Esophagus squamous epithelium (tissue), 5 donors: ENCODE measurements at regions not wholly inside any gene's neighbourhood (a gene's known extent, or its start where the extent isn't known, plus 50 kb on each side); places are given as distances from the start of the nearest gene placed in this dataset.

Source experiments
- DNase-seq: peaks from one replicate; lab custom pipeline; 2025; lab: John Stamatoyannopoulos, UW
- H3K27ac ChIP-seq, 4 donors: fragments of 200-600 bp; sonication (generic); one replicate each; pipeline ENCODE4 v1.5.1; 2016 to 2019; ENCODE audit warnings: mild to moderate bottlenecking in 1 of 4
- H3K27me3 ChIP-seq, 4 donors: fragments of 200-600 bp; sonication (generic); 1 replicate in 3 of 4; 2 replicates in 1 of 4; pipeline versions ENCODE4 v1.5.1 to v1.6.0; 2017 to 2021; ENCODE audit warnings: antibody characterized with exemption in 1 of 4
- H3K36me3 ChIP-seq, 3 donors: fragments of 200-600 bp; sonication (generic); one replicate each; pipeline ENCODE4 v1.5.1; 2016 to 2019
- H3K4me1 ChIP-seq, 3 donors: fragments of 200-600 bp; sonication (generic); one replicate each; pipeline ENCODE4 v1.5.1; 2017 to 2019
- H3K4me3 ChIP-seq, 4 donors: fragments of 200-600 bp; sonication (generic); 1 replicate in 3 of 4; 2 replicates in 1 of 4; pipeline ENCODE4 v1.5.1; 2016 to 2019; ENCODE audit warnings: mild to moderate bottlenecking in 2 of 4, moderate library complexity in 1 of 4
- H3K9me3 ChIP-seq, 3 donors: fragments of 200-600 bp; sonication (generic); one replicate each; pipeline ENCODE4 v1.5.1; 2016 to 2019
- POLR2A ChIP-seq, 4 donors: fragments of 450-650 bp; IDR thresholded peaks; one replicate each; pipeline ENCODE4 v1.6.1; 2017; ENCODE audit warnings: antibody characterized with exemption in 4 of 4, mild to moderate bottlenecking in 4 of 4, moderate library complexity in 3 of 4
- WGBS, 2 donors: methylation state at CpG; one replicate each; pipeline ENCODE4 v1.1.5; 2018; 5-methylcytosine and 5-hydroxymethylcytosine counted together
- intact Hi-C: fragments of 100-400 bp; cut with DNase I; formaldehyde crosslinking; loops from one replicate; pipeline ENCODE4 v1.15.0; 2022
- TF ChIP-seq, protein P1 (sequence below), 6 experiments: fragments of 450-650 bp in 4 of 6; fragments of 200-600 bp in 2 of 6; sonication (generic) in 2 of 6; IDR thresholded peaks; one replicate each; pipeline ENCODE4 v1.5.1; 2016 to 2019; ENCODE audit warnings: antibody characterized with exemption in 6 of 6, mild to moderate bottlenecking in 4 of 6, moderate library complexity in 4 of 6
- donor health status: DM: yes; HTN: yes; CAD: no.

DNA sequence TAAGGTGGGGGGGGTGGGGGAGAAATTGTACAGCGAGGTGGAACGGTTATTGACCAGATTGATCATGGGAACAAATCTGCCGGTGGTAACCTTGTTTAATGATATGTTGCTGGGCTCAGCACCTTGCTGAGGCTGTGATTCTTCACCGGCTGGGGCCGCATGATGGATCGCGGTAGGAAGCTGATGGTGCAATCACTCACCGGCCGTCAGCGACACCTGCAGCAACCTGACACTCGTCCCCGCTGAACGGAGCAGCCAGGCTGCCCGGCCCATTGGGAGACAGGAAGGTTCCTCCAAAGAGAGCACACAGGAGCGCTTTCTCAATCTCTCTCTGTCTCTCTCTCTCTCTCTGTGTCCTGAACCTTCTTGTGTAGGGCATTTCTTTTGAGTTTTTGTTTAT lies 128.5 kb upstream of the RRP15 start:
- H3K4me1 ChIP-seq: no peaks in the 10 kb centered on the region
- TF ChIP-seq, protein P1, sequence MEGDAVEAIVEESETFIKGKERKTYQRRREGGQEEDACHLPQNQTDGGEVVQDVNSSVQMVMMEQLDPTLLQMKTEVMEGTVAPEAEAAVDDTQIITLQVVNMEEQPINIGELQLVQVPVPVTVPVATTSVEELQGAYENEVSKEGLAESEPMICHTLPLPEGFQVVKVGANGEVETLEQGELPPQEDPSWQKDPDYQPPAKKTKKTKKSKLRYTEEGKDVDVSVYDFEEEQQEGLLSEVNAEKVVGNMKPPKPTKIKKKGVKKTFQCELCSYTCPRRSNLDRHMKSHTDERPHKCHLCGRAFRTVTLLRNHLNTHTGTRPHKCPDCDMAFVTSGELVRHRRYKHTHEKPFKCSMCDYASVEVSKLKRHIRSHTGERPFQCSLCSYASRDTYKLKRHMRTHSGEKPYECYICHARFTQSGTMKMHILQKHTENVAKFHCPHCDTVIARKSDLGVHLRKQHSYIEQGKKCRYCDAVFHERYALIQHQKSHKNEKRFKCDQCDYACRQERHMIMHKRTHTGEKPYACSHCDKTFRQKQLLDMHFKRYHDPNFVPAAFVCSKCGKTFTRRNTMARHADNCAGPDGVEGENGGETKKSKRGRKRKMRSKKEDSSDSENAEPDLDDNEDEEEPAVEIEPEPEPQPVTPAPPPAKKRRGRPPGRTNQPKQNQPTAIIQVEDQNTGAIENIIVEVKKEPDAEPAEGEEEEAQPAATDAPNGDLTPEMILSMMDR (IDR thresholded peaks at IDR 0.05): no peak
- TF ChIP-seq POLR2A (IDR thresholded peaks at IDR 0.05): no peak

DNA sequence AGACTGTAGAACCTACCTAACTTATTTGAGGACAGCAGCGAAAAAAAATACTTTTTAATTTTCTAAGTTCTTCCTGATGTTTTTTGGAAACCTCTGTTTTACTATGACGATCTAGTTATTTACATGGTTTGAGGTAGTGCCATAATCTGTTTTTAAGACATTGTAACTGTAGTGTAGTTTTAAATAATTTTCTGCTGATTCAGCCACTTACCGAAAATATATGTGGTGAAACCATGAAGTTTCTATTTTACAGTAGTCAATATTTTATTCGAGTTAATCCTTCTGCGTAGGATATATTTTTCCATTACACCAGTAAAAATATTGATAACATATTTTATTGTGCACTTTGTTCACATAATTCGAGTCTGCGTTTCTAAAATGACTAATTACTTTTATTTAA lies 121.7 kb upstream of the RRP15 start:
- H3K9me3 ChIP-seq: no peaks in the 10 kb centered on the region
- H3K27ac ChIP-seq: no peak overlapping the region
- H3K27me3 ChIP-seq: peaks cover 4 to 99% (median 18%) of the 10 kb centered on the region in 4 donors
- no peaks in the 10 kb centered on the region for H3K36me3 ChIP-seq
- intact Hi-C loops: no loop called here
- H3K4me1 ChIP-seq: peaks cover 14 to 23% (median 16%) of the 10 kb centered on the region in 3 donors
- 53 to 59% methylated on average over 7 of the region's 7 CpGs for WGBS, 2 donors
- no peak overlapping the region for H3K4me3 ChIP-seq
- TF ChIP-seq, protein P1 (IDR thresholded peaks at IDR 0.05): no peak
- TF ChIP-seq POLR2A (IDR thresholded peaks at IDR 0.05): no peak
- no peak for DNase-seq

More for the DNA sequence above, 128.5 kb upstream of the RRP15 start:
- intact Hi-C loops: no loop called here
- no peak overlapping the region for H3K4me3 ChIP-seq
- 14 to 23% methylated on average over 15 of the region's 15 CpGs for WGBS, 2 donors
- H3K36me3 ChIP-seq: no peaks in the 10 kb centered on the region
- H3K27ac ChIP-seq: no peak overlapping the region
- H3K9me3 ChIP-seq: no peaks in the 10 kb centered on the region
- DNase-seq: no peak
- H3K27me3 ChIP-seq: peaks cover 0 to 55% (median 0%) of the 10 kb centered on the region in 4 donors

DNA sequence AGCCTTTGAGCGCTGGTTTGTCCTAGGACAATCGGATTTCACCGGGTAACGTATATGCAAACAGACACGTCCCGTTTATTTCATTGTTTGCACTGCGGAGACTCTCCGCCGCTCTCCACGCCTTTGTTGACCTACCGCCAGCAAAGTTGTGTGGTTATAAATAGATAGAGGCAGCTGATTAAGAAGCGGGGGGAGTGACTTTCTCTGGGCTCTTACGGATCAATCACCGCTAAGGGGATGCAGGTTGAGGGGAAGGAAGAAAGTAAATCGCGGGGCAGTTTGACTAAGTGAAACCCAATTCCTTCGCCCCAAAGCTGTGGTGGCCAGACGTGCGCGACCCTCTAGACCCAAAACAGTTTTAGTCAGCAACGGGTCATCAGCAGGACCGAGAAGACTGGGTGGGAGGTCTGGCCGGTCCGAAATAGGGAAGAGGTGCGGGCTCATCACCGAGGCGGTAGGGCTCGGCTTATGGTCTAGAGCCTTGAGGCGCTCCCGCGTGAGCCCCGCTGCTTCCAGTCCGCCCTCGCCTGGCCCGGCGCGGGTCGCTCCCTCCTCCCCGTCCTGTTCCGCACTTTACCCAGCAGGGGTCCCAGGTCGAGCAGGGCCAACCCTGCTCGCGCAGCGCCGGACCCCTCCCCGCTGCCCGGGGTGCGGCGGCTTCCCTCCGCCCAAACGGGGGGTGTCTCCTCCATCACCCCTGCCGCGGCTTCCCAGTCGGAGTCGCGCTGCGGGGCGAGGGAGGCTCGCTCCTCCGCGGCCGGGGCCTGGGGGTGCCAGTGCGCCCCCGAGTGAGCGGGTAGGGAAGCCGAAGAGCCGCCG lies 120.8 kb upstream of the RRP15 start:
- peaks cover 4 to 100% (median 18%) of the 10 kb centered on the region in 4 donors for H3K27me3 ChIP-seq
- DNase-seq: no peak
- 2% methylated on average over 22 to 28 of the region's 68 CpGs for WGBS, 2 donors
- H3K27ac ChIP-seq: no peak overlapping the region
- intact Hi-C loops: no loop called here
- peaks cover 14 to 23% (median 16%) of the 10 kb centered on the region in 3 donors for H3K4me1 ChIP-seq
- H3K9me3 ChIP-seq: no peaks in the 10 kb centered on the region
- no peak for TF ChIP-seq POLR2A (IDR thresholded peaks at IDR 0.05)
- TF ChIP-seq, protein P1 (IDR thresholded peaks at IDR 0.05): no peak
- H3K36me3 ChIP-seq: no peaks in the 10 kb centered on the region
- H3K4me3 ChIP-seq: peak overlapping the region; percentile 33 to 68 (median 49)

DNA sequence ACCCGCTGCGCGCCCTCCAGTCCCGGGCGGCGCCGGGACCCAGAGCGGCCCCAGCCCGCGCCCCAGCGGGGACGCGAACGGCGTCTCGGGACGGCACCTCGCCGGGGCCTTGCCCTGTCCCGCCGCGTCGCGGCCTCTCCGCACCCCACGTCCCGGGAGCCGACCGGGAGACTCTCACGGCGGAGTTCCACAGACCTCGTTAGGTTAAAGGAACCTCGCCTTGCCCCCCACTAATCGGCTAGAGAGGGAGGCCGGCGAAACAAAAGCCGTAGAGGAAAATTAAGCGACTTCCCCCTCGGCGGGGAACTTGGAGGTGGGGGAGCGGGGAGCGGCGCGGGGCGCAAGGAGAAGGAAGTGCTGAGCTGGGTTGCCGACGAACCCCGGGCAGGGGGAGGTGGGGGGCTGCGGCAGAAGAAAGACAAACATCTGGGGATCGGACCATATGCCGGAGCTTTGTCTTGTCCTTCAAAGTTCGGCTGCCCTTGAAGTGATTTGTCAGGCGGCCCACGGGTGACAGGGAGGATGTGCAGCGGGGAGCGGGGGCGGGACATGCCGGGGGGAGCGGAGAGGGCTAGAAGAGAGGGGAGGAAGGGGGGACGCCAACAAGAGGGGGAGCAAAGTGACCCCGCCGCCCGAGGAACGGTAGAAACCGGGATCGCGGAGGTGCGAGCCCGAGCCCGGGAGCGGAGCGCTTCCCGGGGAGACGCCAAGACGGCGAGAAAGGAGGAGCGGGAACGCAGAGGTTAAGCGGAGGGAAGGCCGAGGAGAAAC lies 120.0 kb upstream of the RRP15 start:
- WGBS, 2 donors: 2 to 8% methylated on average over 23 to 27 of the region's 80 CpGs
- no peak for DNase-seq
- peaks cover 4 to 100% (median 18%) of the 10 kb centered on the region in 4 donors for H3K27me3 ChIP-seq
- no peak overlapping the region for H3K27ac ChIP-seq
- H3K9me3 ChIP-seq: no peaks in the 10 kb centered on the region
- intact Hi-C loops: no loop called here
- H3K4me1 ChIP-seq: peaks cover 14 to 23% (median 16%) of the 10 kb centered on the region in 3 donors
- H3K4me3 ChIP-seq: peak overlapping the region; percentile 33 to 68 (median 49)
- no peaks in the 10 kb centered on the region for H3K36me3 ChIP-seq
- TF ChIP-seq POLR2A (IDR thresholded peaks at IDR 0.05): no peak
- TF ChIP-seq, protein P1 (IDR thresholded peaks at IDR 0.05): no peak

DNA sequence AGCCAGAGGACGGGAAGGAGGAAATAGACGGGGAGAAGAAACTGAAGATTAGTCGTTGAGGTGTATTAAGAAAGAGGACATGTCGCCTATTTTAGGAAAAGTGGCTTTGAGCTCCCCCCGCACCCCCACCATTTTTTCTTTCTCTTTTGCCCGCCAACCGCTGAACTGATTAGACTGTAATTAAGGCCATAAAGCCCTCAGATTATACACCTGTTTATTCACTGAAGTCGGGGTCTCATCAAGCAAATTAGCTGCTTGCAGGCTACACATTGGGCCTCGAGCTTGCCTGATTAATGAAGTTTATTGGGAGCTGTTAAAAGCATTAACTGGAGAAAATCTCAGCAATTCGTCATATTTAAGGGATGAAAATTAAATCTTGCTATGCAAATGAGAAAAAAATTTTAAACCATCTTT lies 119.4 kb upstream of the RRP15 start:
- Histone ChIP-seq H3K27ac (no peak overlapping the region), H3K4me3 (peak overlapping the region; percentile 33 to 68 (median 49)), H3K36me3 (no peaks in the 10 kb centered on the region), H3K9me3 (no peaks in the 10 kb centered on the region), H3K4me1 (peaks cover 14 to 23% (median 16%) of the 10 kb centered on the region in 3 donors), H3K27me3 (peaks cover 4 to 97% (median 18%) of the 10 kb centered on the region in 4 donors)
- TF ChIP-seq, protein P1 (IDR thresholded peaks at IDR 0.05): no peak
- no peak for TF ChIP-seq POLR2A (IDR thresholded peaks at IDR 0.05)
- DNase-seq: no peak
- WGBS, 2 donors: 8% methylated on average over 10 of the region's 10 CpGs
- intact Hi-C loops: no loop called here
